DMS53 (cell line): ENCODE measurements at regions not wholly inside any gene's neighbourhood (a gene's known extent, or its start where the extent isn't known, plus 50 kb on each side); places are given as distances from the start of the nearest gene placed in this dataset.
A peak's percentile ranks its signal among the peaks of the same experiment; 100 is the strongest.

Source experiments
- DNase-seq: peaks from one replicate; lab custom pipeline; 2025; lab: John Stamatoyannopoulos, UW

- DNase-seq = no peak
Measured at GRCh38 chr5:60185231-60186099, 291.9 kb upstream of the PDE4D start.

GRCh38 chr5:60184606-60185005, 291.1 kb upstream of the PDE4D start:
- DNase-seq = no peak

GRCh38 chr5:60183881-60184280, 290.4 kb upstream of the PDE4D start:
- DNase-seq = no peak

- no peak for DNase-seq
Measured at GRCh38 chr5:60178101-60178500, 284.6 kb upstream of the PDE4D start.

GRCh38 chr5:60177596-60177995, 284.1 kb upstream of the PDE4D start:
- DNase-seq = no peak

GRCh38 chr5:60173667-60174066, 280.1 kb upstream of the PDE4D start:
- DNase-seq = no peak

- DNase-seq = no peak
Measured at GRCh38 chr5:60163762-60164161, 270.2 kb upstream of the PDE4D start.

- no peak for DNase-seq
Measured at GRCh38 chr5:60162441-60162840, 268.9 kb upstream of the PDE4D start.

GRCh38 chr5:60161340-60161934, 267.9 kb upstream of the PDE4D start:
- peak; percentile 72 for DNase-seq

- DNase-seq = no peak
Measured at GRCh38 chr5:60149081-60149480, 255.6 kb upstream of the PDE4D start.

- DNase-seq = no peak
Measured at GRCh38 chr5:60148366-60148765, 254.8 kb upstream of the PDE4D start.

- no peak for DNase-seq
Measured at GRCh38 chr5:60147791-60148190, 254.3 kb upstream of the PDE4D start.

- DNase-seq = peak; percentile 5
Measured at GRCh38 chr5:60143942-60144549, 250.5 kb upstream of the PDE4D start.

GRCh38 chr5:60141119-60141518, 247.6 kb upstream of the PDE4D start:
- DNase-seq = no peak

- DNase-seq = no peak
Measured at GRCh38 chr5:60136841-60137240, 243.3 kb upstream of the PDE4D start.

- DNase-seq = no peak
Measured at GRCh38 chr5:60131504-60131903, 238.0 kb upstream of the PDE4D start.

GRCh38 chr5:60125636-60126035, 232.1 kb upstream of the PDE4D start:
- no peak for DNase-seq

- DNase-seq = no peak
Measured at GRCh38 chr5:60102961-60103693, 209.6 kb upstream of the PDE4D start.

GRCh38 chr5:60101573-60101972, 208.0 kb upstream of the PDE4D start:
- no peak for DNase-seq

GRCh38 chr5:60092671-60093422, 199.3 kb upstream of the PDE4D start:
- peak; percentile 7 for DNase-seq

- DNase-seq = no peak
Measured at GRCh38 chr5:60086583-60086982, 193.1 kb upstream of the PDE4D start.

GRCh38 chr5:60084226-60084625, 190.7 kb upstream of the PDE4D start:
- no peak for DNase-seq
